GM10266 (cell line): ENCODE measurements at regions not wholly inside any gene's neighbourhood (a gene's known extent, or its start where the extent isn't known, plus 50 kb on each side); places are given as distances from the start of the nearest gene placed in this dataset.

Experiments
- DNase-seq: peaks from one replicate; pipeline ENCODE4 v3.0.0; 2012; ENCODE audit errors: extremely low spot score
- CTCF ChIP-seq: IDR thresholded peaks from 2 replicates; pipeline ENCODE4 v1.5.1; 2012; ENCODE audit warnings: mild to moderate bottlenecking, low read depth; ENCODE audit not compliant: control insufficient read depth, insufficient read depth; ENCODE audit errors: missing control alignments

- no peak for TF ChIP-seq CTCF
- DNase-seq: no peak
Measured at GRCh38 chr12:113726254-113726819, 239.8 kb downstream of the RBM19 start.

GRCh38 chr12:113725557-113725876, 240.6 kb downstream of the RBM19 start:
- no peak for TF ChIP-seq CTCF
- DNase-seq: no peak

GRCh38 chr12:113724794-113725556, 241.2 kb downstream of the RBM19 start:
- TF ChIP-seq CTCF: no peak
- no peak for DNase-seq

GRCh38 chr12:113723631-113724030, 242.5 kb downstream of the RBM19 start:
- DNase-seq: no peak
- no peak for TF ChIP-seq CTCF

GRCh38 chr12:113722747-113723146, 243.4 kb downstream of the RBM19 start:
- DNase-seq: no peak
- TF ChIP-seq CTCF: no peak

- TF ChIP-seq CTCF: no peak
- no peak for DNase-seq
Measured at GRCh38 chr12:113720629-113721028, 245.5 kb downstream of the RBM19 start.

- DNase-seq: no peak
- no peak for TF ChIP-seq CTCF
Measured at GRCh38 chr12:113719911-113720591, 246.1 kb downstream of the RBM19 start.
